Left cardiac atrium (tissue), 4 donors: ENCODE measurements at regions not wholly inside any gene's neighbourhood (a gene's known extent, or its start where the extent isn't known, plus 50 kb on each side); places are given as distances from the start of the nearest gene placed in this dataset.

Experiments used
- ATAC-seq, 2 donors: fragments of 200-7000 bp; cut with Tn5 transposase; one replicate each; pipeline ENCODE4 v1.9.1; 2020; ENCODE audit warnings: mild to moderate bottlenecking in 2 of 2, moderate library complexity in 2 of 2
- DNase-seq: peaks from one replicate; pipeline ENCODE4 v3.0.0-alpha.2; 2020
- intact Hi-C, 2 donors: fragments of 100-400 bp; cut with DNase I; formaldehyde crosslinking; loops; one replicate each; pipeline versions ENCODE4 v1.14.1 to v1.15.1; 2022 to 2023
- donor health status: DM: no; HTN: yes; CAD: no.
- donor health status: DM: no; HTN: yes; CAD: no; lungs with severe emphysema.
- donor health status: DM: yes; HTN: yes; CAD: no.
- donor health status: Dilated cardiomyopathy.

DNA sequence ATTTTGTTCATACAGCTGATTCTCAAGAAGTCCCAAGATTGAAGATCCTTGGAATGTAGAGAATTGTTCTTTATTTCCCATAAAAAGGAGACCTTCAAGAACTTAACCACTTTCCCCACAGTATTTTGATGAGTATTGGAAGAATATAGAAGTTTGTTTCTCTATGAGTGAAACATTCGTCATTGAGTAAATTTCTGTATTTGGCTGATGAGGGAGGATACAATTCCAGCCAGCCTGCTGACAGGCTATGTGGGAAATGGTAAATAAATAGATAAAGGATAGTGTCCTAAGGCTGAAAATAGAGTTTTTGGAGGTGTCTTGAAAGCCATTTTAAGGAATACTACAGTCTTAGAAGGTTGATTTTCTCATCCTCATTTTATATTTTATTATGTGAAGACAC is 1076.1 kb downstream of the ROBO2 start:
- DNase-seq (no peak), ATAC-seq (no peak)
- intact Hi-C loops: no loop called here

- DNase-seq (no peak), ATAC-seq (peak; percentile 63 to 70)
- intact Hi-C loops: no loop called here
Measured at GRCh38 chr3:78116874-78117273, 1077.0 kb downstream of the ROBO2 start.

- DNase-seq (no peak), ATAC-seq (no peak)
- intact Hi-C loops: no loop called here
Measured at GRCh38 chr3:78123058-78123457, 1083.2 kb downstream of the ROBO2 start.

DNA sequence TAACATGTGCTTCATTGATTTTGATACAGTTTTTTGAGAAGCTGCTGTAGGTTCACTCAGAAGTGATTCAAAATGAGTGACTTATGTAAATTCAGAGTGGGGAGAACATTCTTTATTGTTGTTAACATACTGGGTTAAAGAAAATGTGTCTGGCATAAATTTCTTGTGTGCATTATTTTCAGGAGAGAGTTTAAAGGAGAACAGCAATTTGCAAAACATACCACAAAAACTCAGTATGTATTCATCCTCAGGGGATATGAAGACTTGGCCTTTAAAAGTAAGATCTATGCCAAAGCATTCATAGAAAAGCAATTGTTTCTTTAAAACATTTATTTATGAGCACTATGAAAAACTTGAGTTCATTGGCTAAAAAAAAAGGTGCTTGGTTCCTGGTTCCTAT is 1089.8 kb downstream of the ROBO2 start:
- intact Hi-C loops: no loop called here
- DNase-seq (no peak), ATAC-seq (no peak)

- no peak for ATAC-seq
- intact Hi-C loops: no loop called here
- no peak for DNase-seq
Measured at GRCh38 chr3:78130741-78131290, 1090.9 kb downstream of the ROBO2 start.

DNA sequence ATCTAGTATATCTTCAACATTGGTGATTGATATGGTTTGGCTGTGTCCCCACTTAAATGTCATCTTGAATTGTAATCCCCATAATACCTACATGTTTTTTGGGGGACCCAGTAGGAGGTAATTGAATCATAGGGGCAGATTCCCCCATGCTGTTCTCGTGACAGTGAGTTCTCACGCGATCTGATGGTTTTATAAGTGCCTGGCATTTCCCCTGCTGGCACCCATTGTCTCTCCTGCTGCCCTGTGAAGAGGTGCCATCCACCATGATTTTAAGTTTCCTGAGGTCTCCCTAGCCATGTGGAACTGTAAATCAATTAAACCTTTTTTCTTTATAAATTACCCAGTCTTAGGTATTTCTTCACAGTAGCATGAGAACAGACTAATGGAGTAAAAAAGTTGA is 1094.6 kb downstream of the ROBO2 start:
- intact Hi-C loops: no loop called here
- DNase-seq (no peak), ATAC-seq (no peak)

DNA sequence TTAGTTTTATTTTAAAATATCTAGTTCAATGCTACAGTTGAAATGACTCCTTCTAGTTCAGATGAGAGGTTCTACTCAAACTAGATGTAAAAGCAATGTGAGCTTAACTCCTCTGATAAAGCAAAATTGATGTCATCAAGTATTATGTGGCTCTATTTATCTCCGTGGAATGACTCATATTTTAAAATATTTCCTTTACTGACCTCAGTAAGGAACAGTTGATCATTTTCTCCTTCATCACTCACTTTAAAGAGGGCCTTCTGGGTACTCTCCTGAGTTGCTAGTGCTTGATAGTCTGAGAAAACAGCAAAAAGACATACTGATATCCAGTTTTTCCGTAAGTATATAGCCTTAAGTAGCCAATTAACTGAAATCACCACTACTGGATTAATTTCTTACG is 1099.3 kb downstream of the ROBO2 start:
- intact Hi-C loops: no loop called here
- DNase-seq (no peak), ATAC-seq (no peak)

DNA sequence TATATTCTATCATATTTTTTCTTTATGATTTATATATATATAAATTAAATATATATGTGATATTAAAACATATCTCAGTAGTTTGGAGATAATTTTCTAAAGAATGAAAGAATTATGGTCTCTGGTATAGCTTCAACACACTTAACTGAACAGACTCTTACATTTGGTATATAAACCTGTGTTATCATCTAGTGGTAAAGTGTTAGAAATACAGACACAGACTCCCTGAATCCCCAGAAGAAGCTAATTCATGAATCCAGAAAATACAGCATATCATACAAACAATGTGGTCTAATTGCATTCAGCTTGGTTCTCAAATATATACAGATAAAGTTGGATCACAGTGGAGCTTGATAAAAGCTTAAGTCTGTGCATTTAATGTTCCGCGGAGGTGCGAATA is 1100.4 kb downstream of the ROBO2 start:
- DNase-seq (no peak), ATAC-seq (no peak)
- intact Hi-C loops: no loop called here

DNA sequence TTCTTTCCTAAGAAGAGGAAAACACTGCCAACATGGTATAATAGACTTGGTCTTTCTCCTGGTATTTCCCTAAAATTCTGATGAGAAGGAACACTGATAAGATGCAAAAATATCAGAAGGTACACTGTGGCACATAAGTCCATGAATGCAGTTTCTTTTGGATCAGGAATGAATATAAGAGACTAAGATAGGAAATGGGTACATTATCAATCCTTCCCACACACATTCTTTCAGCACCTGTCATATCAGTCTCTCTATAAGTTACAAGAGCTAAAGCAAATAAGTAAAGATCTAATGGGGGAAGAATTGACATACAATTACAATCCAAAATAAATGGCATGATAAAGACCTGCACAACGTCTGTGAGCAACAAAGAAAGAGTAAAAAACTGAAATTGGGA is 1101.0 kb downstream of the ROBO2 start:
- no peak for ATAC-seq
- DNase-seq: no peak
- intact Hi-C loops: no loop called here

DNA sequence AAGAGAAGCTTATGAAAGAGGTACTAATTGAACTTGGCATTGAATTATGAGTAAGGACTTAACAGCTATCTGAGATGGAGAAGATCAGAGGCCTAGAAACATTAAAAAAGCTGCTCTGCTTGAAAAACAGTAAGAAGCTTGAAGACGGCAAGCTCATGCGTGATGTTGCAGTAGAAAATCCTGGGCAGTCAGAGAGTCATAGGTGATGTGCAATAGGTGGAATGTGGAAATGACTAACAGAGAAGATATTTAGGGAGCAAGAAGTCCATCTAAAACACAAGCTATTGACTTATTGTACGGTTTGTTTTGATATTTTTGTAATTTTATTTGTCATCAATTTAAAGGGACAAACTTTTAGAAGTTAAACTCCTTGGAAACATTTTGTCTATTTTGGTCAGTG is 1101.4 kb downstream of the ROBO2 start:
- DNase-seq (no peak), ATAC-seq (no peak)
- intact Hi-C loops: no loop called here

- ATAC-seq: no peak
- intact Hi-C loops: no loop called here
- DNase-seq: no peak
Measured at GRCh38 chr3:78143000-78143399, 1103.1 kb downstream of the ROBO2 start.

- intact Hi-C loops: no loop called here
- DNase-seq (no peak), ATAC-seq (no peak)
Measured at GRCh38 chr3:78148986-78149717, 1109.3 kb downstream of the ROBO2 start.

DNA sequence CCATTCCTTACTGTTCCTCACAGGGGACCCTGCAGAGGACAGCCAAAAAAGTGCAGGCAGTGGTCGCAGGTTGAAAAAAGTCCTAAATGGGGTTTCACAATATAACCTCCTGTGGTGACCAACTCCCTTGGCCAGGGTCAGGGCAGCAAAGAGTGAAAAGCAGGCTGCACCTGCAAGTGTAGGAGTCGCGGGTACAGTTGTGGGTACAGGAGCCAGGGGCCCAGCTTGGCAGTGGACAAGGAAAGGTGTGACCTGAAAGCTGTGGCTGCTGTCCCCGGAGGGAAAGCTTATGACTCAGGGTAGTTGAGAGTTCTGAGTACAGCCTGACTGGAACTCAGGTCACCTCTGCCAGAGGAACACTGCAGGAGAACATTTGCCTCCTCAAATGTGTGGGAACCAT is 1114.1 kb downstream of the ROBO2 start:
- intact Hi-C loops: no loop called here
- peak in 1 of 2 donors; percentile 30 for ATAC-seq
- no peak for DNase-seq

DNA sequence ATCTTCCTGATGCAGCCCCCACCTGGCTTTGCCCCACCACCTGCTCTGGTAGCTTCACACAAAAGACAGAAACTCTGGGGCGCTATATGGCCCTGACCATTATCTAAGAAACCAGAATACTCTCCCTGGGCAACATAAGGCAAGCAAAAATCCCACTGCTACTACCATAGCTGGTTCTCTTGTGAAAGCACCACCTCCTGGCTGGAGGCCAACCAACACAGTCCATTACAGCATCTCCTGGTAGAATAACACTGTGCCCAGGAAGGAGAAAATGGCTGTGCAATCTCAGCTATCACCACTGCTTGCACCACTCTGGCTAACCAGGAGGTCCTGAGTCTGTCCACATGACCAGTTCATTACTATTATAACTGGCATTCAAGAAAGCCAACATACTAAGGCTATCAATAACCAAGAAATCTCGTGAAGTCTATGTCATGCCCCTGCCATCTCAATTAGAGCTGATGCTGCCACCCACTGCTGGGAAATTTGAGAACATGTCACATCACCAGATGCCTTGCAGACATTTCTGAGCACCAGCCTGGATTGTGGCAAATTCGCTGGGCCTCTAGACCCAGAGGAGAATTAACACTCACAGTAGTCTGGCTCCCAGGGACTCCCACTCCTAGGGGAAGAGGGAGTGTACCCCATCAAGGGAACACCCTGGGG is 1114.8 kb downstream of the ROBO2 start:
- ATAC-seq: peak in 1 of 2 donors; percentile 57
- no peak for DNase-seq
- intact Hi-C loops: no loop called here

- ATAC-seq (no peak), DNase-seq (no peak)
- intact Hi-C loops: no loop called here
Measured at GRCh38 chr3:78161736-78162135, 1121.8 kb downstream of the ROBO2 start.

GRCh38 chr3:78163379-78163778 is 1123.5 kb downstream of the ROBO2 start:
- DNase-seq (no peak), ATAC-seq (peak in 1 of 2 donors; percentile 17)
- intact Hi-C loops: no loop called here

DNA sequence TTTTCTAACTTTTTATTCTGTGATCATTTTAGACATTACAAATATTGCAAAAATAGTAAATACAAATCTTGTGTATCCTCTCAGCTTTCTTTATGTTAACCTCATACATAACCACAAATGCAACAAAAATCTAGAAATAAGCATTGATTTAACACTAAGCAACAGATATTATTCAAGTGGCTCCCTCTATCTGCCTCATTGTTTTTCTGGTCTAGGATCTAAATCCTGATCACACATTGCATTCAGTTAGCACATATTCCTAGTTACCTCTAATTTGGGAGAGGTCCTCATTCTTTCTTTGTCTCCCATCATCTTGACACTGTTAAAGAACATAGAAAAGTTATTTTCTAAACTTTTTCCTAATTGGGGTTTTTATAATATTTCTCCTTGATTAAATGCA is 1126.0 kb downstream of the ROBO2 start:
- DNase-seq (no peak), ATAC-seq (no peak)
- intact Hi-C loops: no loop called here

- no peak for DNase-seq
- no peak for ATAC-seq
- intact Hi-C loops: no loop called here
Measured at GRCh38 chr3:78174821-78175220, 1134.9 kb downstream of the ROBO2 start.

DNA sequence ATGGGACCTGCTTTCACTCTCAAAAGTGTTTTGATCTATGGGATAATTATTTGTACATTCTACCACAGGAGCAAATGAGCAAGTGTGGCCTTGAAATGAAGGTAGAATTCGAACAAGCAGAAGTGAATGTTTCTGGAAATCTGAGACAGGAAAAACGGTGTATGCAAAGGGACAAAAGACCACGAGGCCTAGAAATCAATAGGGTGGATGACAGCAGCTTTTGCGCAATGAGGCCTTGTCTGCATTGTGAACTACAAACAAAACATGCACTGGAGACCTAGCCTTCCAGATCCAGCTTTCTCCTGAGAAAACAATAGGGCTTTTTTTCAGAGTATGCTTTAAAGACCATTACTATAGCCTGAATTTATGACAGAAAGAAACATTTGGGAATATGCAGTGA is 1137.0 kb downstream of the ROBO2 start:
- no peak for DNase-seq
- intact Hi-C loops: no loop called here
- no peak for ATAC-seq

GRCh38 chr3:78177780-78178179 is 1137.9 kb downstream of the ROBO2 start:
- intact Hi-C loops: no loop called here
- ATAC-seq (no peak), DNase-seq (no peak)

- no peak for DNase-seq
- intact Hi-C loops: no loop called here
- no peak for ATAC-seq
Measured at GRCh38 chr3:78178209-78178608, 1138.3 kb downstream of the ROBO2 start.
